ENCODE measurements at regions not wholly inside any gene's neighbourhood (a gene's known extent, or its start where the extent isn't known, plus 50 kb on each side); places are given as distances from the start of the nearest gene placed in this dataset.

GRCh38 chr16:73232555-73233328 is 184.8 kb upstream of the ZFHX3 start:
- Histone ChIP-seq H3K4me3 (replicated peaks in 1 of 3; ENCODE audit: insufficient read depth in 1 of 3, low read depth in 2 of 3, low read length in 3 of 3) (peak overlapping the region; percentile 5 to 57 (median 21); a peak in 5 of 6 replicates), H3K27me3 (ENCODE audit: control insufficient read depth in 1 of 2, insufficient read depth in 2 of 2, low read length in 2 of 2) (peaks cover 0 to 29% of the 10 kb centered on the region in 2 experiments; a peak in 3 of 5 replicates), H3K9ac (ENCODE audit: insufficient read depth, low read depth, low read length) (0 out of 2 replicates have a peak overlapping the region, but pooled peaks have one; percentile 4), H4K20me1 (ENCODE audit: insufficient read depth, low read length) (no peaks in the 10 kb centered on the region), H3K36me3 (replicated peaks in 1 of 2; ENCODE audit: control insufficient read depth in 1 of 2, insufficient read depth in 2 of 2, low read length in 2 of 2) (no peaks in the 10 kb centered on the region), H3K79me2 (ENCODE audit: insufficient read depth, low read length) (no peaks in the 10 kb centered on the region), H3K4me2 (ENCODE audit: low read depth, low read length) (peak overlapping the region; percentile 61), H3K27ac (ENCODE audit: extremely low read length, insufficient read depth, low read length) (no peak overlapping the region), H3K9me3 (ENCODE audit: low read length) (no peaks in the 10 kb centered on the region), H3K4me1 (ENCODE audit: insufficient read depth, low read length) (peaks cover 14% of the 10 kb centered on the region), H2AFZ (ENCODE audit: low read length) (no peak overlapping the region)
- ATAC-seq: peak; percentile 62
- DNase-seq (ENCODE audit: low spot score): peak; percentile 74
- intact Hi-C loops (cut with micrococcal nuclease; ENCODE audit: unreplicated experiment) (no loop called here), in situ Hi-C loops (cut with HindIII; ENCODE audit: extremely low pct_ligation_motif_present, low pct_unique_long_range_greater_than_20kb) (no loop called here)
- ChIA-PET POLR2A (interaction anchor here (0.6 kb wide), 1 partner anchor 30 kb away, joined by 3 read pairs; no protein-coding TSS in a partner anchor), CTCF (ENCODE audit: low intra/inter-chr PET ratio, low total read pairs) (no interaction called here)
- 13% methylated on average over 27 of the region's 27 CpGs for WGBS (ENCODE audit: low lambda C conversion rate)
- FAIRE-seq: peak; percentile 64
- no TSS peak for BruUV-seq (replicated peaks)
- no peak for TF ChIP-seq CERS6 (CRISPR knock-in tag; IDR thresholded peaks at IDR 0.05)
- no peak for TF ChIP-seq MIER2 (CRISPR knock-in tag; IDR thresholded peaks at IDR 0.05)
- TF ChIP-seq ZNF530 (CRISPR knock-in tag; IDR thresholded peaks at IDR 0.05; ENCODE audit: low read depth): no peak
- no peak for TF ChIP-seq ZUFSP (CRISPR knock-in tag; IDR thresholded peaks at IDR 0.05; ENCODE audit: borderline replicate concordance)
- TF ChIP-seq ZNF83 (CRISPR knock-in tag; IDR thresholded peaks at IDR 0.05; ENCODE audit: borderline replicate concordance): no peak
- TF ChIP-seq NFIB (CRISPR knock-in tag; IDR thresholded peaks at IDR 0.05; ENCODE audit: borderline replicate concordance): no peak
- no peak for TF ChIP-seq SOX6 (IDR thresholded peaks at IDR 0.05)
- TF ChIP-seq SOX6 (CRISPR knock-in tag; IDR thresholded peaks at IDR 0.05): 0 out of 2 replicates have a peak, but pooled peaks have one; percentile 17
- peak; percentile 28; the same call in 1 of the 2 replicates for TF ChIP-seq DPF2 (CRISPR knock-in tag; IDR thresholded peaks at IDR 0.05; ENCODE audit: borderline replicate concordance, low read depth)
- TF ChIP-seq ZNF383 (CRISPR knock-in tag; IDR thresholded peaks at IDR 0.05; ENCODE audit: borderline replicate concordance): no peak
- no peak for TF ChIP-seq ZSCAN30 (CRISPR knock-in tag; IDR thresholded peaks at IDR 0.05)
- TF ChIP-seq KIAA2018 (CRISPR knock-in tag; IDR thresholded peaks at IDR 0.05; ENCODE audit: borderline replicate concordance): no peak

Measured in HepG2 (cell line).